HG02610 (cell line): ENCODE measurements at regions not wholly inside any gene's neighbourhood (a gene's known extent, or its start where the extent isn't known, plus 50 kb on each side); places are given as distances from the start of the nearest gene placed in this dataset.

Experiments
- ATAC-seq: cut with Tn5 transposase; IDR thresholded peaks from one replicate; pipeline ENCODE4 v1.9.1; 2021; ENCODE audit warnings: mild to moderate bottlenecking, moderate library complexity; ENCODE audit not compliant: unreplicated experiment

DNA sequence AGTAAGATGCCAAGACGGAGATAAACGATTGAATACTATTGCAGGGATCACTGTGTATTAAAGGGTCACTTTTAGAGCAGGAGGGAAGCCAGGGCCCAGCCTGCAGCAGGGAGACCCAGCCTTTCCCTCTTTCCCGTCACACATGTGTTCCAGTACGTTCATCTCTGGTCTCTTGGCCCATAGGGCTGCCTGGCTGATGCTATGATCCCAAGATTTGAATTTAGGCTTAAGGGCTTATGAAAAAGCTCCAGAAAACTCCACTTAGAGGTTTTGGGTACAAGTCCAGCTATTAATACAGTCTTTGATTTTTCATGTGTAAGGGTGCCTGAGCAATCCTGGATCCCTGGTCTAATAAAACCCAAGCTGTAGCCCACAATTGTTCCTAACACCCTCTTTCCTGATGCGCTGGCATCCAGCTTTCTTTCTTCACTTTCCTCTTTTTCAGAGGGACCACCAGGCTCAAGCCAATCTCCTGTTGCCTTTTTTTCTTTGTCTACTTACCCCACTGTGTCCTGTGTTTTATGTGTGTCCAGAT, 359.6 kb upstream of the USP24 start:
- no peak for ATAC-seq

DNA sequence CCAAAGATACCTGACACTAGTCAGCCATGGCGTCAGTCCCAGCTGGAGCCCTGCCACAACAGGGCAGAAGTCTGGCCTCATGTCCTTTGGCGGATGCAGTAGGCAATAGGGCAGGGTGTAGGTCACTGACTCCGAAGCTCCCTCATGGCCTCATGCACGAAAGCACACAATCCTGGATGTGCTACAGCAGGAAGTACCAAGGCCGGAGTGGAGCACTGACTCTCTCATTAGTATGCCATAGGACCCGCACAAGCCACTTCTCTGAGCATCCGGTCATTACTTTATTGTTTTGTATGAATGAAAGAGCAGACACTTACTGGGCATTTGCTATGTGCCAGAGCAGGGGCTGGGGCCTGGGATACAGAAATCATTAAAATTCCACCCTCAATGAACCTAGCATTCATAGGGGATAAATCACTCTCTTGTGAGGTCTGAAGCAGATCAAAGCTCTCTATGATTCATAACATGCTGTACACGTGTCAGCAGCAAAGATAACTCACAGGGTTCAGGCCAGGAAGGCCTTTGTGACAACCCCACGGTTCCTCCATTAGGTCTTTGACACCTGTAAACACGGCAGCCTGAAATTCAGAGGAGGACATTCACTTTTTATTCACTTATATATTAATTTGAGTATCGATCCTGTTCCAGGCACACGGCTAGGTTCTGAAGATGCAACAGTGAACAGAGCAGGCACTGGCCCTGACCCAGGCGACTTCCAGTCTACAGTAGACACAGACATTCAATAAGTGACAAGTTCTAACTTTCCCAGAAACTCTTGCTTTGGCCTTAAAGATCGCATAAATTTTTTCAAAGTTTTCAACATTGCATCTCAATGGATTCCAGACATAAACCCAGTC, 357.9 kb upstream of the USP24 start:
- no peak for ATAC-seq

DNA sequence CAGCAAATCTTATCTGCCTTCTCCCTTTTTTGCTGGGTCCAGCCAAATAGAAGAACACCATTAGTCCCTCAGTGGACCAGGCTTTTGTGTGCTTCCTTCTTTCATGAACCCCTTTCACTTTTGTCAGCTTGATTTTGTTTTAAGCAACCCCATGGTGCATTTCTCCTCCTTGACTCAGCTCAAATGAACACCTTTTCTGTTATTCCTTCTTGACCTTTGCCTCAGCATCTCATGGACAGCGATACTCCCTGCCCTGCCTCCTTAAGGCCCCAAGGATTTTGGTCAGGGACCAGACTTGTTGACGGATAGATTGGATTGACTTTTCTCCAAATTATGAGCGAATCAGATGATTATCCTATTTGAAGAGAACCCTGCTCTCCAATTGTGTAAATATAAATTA, 356.6 kb upstream of the USP24 start:
- ATAC-seq, result no peak

DNA sequence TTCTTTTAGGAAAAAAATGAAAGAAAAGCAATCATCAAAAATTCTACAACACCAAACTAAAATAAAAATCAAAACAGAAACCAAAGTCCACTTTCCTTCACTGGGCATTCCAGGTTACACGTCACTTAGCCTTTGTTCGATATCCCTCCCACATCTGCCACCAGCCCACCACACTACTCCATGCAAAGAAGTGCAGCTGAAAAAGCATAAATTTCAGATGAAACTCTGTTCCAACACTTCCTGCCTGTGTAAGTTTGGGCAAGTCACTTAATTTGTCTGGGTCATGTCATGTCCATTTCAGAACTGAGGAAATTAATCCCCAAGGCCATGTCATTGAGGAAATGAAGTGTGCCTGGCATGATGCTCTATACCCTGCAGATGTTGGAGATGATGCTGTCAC, 354.3 kb upstream of the USP24 start:
- ATAC-seq, result no peak

DNA sequence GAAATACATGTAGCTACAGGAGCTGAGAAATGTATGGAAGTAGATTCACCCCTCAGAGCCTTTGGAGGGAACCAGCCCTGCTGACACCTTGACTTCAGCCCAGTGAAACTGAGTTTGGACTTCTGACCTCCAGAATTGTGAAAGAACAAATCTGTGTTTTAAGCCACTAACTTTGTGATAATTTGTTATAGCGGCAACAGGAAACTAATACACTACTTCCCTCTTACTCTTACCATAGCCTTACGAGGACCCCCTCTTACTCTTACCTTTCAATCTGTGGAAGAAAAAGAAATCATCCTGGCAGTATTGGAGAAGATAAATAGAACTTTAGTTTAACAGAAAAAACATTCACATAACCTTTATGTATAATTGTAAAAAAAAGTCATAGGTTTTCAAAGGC, 353.6 kb upstream of the USP24 start:
- ATAC-seq, result no peak

DNA sequence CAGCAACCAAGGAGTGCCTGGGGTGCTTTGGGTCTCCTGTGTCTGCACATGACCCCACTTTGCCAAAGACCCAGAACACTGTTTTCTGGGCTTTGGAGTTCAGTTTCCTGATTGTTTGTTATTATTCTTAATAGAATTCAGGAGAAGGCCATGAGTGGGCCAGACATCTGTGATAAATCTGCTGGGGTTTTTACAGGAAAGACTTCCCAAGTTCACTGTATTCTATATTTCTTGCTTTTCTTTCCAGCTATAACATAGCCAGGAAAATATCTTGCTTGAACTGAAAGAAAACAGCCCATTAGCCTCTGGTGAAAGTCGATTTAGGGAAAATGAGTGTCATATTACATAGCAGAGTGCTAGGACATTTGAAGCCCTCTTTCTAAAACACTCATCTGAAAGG, 345.1 kb upstream of the USP24 start:
- ATAC-seq, result no peak

DNA sequence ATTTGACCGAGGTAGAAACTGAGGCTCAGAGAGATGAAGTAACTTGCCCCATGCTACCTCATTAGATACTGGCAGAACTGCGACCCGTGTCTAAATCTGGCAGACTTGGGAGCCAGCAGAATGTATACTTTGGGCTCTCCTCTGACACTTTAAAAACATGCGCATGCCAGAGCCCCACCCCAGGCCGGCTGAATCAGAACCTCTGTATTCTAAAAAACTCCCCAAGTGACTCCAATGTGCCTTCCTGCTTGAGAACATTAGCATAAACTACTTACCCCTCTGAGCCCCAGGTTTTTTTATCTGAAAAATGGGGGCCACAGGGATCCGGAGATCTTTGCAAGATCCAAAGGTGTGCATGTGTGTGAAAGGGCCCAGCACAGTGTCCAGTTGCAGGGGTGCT, 344.7 kb upstream of the USP24 start:
- no peak for ATAC-seq

DNA sequence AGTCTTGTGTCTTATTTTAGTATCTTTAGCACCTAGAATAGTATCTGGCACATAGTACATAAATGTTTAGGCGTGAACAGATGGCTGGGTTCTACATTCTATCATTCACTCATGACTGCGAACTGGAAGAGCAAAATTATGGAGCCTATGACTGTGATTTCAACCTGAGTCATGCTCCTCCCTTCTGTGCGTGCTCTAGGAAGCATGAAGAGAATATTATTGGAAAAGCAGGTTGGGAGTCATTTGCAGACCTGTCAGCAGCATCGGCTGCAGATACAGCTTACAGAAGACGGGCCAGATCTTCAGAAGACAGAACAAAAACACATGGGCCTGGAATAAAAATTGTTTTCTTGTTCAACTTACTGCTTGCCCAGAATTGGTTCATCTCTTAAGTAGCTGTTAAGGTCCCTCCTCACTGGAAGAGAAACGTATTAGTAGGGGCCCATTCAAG, 344.0 kb upstream of the USP24 start:
- ATAC-seq, result no peak

DNA sequence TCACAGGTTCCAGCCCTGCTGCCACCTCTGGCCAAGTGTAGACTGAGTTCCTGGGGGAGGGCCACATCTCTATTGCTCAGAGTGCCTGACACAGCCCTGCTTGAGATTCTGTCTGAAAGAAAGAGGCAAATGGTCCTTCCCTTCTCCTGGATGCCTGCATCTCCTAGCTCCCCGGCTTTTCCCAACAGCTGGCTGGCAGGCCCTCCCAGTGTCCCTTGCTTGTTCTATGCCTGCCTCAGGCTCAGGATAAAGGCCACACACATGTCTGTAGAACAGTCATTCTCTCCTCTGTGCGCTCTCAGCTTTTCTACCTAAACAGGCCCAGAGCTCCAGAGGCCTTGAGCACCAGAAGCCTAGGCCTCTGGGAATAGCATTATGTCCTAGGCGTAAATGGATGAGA, 343.4 kb upstream of the USP24 start:
- no peak for ATAC-seq

DNA sequence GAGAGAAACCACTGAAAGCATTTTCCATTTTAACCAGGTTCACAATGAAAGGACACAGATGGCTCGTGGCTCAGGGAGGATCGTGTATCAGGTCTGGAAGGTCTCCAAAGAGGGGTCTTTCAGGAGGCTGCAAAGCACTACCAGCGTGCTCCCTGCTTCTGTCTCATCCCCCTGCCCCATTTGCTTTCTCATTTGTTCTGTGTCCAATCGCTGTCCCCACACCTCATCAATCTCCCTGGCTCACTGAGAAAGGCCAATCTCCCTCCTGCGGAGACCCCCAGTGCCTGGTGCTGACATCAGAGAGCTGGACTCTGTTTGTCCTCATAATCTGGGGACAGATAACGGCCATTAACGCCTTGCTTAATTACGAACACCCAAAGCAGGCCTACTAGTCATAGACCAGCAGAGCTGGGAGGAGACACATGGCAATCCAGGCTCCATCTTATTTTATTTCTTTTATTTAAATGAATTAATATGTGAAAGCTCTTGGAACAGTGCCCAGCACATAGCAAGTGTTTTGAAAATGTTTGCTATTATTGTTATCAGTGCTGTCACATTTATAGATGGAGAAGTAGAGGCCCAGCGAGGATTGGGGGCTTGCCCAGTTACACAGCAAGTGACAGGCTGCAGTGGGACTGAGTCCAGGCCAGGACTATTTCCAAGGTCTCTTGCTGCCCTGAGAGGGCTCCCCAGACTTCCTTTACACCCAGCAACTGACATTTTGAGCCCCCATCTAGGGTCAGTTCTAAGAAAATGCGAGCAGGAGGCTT, 341.0 kb upstream of the USP24 start:
- ATAC-seq, result no peak

DNA sequence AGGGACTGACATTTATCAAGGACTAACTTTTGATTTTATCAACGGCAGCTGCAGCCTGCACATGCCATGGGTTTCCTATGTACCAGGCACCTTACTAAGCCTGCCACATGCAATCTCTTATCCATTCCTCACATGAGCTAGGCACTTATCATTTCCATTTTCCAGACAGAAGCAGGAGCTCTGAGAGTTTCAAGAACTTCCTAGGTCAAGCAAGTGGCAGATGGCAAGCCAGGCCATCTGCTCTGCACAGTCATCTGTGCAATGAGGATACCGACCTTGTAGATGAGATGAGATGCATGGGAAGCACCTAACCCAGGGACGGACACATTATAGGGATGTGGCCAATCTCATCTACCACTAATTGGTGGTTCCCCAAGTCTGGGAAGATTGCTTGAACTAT, 339.4 kb upstream of the USP24 start:
- no peak for ATAC-seq

DNA sequence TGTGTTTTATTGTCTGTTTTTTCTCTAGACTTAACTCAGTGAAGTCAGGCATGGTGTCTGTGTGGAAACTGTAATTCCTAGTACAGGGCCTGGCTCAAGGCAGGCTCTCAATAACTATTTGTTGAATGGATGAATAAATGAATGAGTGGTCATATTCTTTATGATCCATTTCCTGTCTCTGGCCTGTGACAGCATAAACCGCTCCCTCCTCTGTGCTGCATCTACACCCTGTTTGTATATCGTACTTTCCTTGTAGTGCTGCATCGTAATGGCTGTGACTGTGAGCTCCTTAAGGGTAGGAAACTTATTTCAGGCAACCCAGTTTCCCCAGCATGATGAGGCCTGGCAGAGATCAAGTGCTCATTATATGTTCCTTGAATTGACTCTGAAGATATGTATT, 337.5 kb upstream of the USP24 start:
- ATAC-seq, result no peak

DNA sequence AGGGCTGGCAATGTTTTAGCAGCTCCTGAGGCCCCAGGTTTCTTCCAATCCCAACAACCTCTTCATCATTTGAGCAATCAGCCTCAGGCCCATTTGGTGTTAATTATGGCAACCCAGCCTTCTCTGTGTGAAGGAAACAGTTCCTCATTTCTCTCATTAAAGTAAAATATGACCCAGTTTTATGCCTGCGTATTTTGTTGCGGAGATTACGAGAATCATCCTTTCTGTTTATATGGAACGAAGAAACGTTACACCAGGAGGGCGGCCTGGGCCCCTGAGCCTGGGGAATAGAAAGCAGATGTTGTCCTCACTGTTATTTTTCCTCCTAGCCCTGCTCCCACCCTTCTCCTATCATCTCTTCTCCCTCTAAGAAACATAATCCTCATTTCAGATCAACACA, 332.2 kb upstream of the USP24 start:
- no peak for ATAC-seq

DNA sequence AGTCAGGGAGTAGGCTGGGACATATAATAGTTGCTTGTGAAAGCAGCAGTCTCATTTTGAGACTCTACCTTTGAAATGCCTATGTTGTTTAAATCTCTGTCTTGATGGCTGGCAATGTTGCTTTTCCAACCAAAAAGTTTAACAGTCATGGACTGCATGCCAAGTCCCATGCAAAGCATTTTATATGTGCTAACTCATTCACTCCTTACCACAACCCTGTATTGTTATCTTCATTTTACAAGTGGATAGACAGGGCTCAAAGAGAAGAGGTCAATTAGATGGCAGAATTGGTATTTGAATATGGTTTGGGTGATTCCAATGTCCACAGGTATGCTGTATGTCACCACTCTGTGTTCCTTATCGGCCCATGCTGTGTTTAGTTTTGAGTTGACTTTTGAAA, 331.4 kb upstream of the USP24 start:
- ATAC-seq, result no peak

DNA sequence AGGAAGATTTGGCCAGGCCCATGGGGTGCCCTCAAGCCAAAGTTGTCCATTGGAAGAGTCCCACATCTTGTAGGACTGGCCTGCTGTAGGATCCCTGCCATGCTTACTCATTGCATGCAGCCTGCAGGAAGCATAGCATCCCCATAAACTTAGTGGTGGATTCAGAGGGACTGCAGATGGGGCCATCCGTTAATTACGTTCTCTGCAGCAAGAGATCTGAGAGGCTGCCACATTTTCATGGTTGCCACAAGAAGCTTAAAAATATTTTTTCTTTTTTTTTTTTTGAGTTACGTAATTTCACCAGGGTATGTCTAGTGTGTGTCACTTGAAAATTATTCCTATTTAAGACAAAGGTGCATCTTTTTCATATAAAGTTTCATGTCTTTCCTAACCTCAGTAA, 329.7 kb upstream of the USP24 start:
- ATAC-seq, result no peak

DNA sequence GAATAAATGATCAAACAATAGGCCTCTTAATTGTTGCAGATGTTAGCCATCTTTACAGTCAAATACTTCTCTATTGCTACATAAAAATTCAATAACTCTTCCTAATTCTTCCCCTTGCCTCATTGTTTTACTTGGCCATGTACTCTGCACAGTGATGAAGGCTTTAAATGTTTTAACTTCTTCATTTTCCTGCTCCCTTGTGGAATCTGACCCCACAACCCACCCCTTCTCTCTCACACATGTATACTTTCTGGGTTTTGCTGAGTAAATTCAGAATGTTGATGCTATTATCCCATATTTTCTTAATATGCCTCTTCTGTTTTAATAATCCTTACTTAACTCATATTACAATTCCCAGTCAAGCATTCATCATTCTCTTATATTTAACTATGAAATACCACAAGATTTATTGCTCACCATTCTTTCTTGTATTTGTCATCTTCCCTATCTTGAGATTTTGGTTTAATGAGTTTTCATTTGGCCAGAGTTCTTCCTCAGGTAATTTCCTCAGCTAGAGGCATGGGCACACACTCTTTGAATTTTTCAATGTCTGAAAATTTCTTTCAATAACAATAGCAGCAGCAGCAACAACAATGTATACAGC, 327.8 kb upstream of the USP24 start:
- no peak for ATAC-seq

DNA sequence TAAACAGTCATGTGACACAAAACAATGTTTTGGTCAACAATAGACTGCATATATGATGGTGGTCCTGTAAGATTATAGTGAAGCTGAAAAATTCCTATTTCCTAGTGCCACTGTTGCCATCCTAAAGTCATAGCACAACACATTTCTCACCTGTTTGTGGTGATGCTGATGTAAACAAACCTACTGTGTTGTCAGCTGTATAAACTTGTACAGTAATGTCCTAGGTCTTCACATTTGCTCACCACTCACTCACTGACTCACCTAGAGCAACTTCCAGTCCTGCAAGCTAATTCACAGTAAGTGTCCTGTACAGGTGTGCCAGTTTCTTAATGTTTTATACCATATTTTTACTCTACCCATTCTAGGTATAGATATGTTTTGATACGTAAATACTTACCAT, 326.1 kb upstream of the USP24 start:
- no peak for ATAC-seq

DNA sequence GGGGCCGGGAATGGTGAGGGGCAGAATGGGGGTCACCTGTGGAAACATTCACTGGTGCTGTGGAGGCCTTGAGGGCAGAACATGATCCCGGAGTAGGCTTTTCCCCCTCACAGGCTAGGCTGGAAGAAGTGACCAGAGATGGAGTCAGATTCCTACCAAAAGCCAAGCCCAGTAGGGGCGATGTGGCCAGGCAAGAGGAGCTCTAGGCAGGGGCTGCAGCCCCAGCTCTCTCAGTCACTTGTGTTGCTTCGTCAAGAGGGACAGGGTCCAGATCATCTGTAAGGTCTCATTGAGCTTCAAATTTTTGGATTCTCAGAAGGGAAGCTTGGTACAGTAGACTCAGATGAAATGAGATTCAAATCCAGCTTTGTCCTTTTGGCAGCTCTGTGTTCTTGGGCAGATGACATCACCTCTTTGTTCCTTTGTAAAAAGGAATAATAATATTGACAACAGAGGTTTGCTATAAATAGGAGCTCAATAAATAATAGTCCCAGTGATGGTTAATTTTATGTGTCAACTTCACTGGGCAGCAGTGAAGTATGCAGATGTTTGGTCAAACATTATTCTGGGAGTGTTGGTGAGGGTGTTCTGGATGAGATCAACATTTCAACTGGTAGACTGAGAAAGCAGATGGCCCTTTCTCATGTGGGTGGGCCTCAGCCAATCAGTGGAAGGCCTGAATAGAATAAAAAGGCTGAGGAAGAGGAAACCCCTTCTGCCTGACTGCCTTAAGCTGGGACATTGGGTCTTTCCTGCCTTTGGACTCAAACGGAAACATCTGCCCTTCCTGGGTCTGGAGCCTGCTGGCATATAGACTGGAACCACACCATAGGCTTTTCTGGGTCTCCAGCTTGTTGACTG, 324.7 kb upstream of the USP24 start:
- no peak for ATAC-seq

DNA sequence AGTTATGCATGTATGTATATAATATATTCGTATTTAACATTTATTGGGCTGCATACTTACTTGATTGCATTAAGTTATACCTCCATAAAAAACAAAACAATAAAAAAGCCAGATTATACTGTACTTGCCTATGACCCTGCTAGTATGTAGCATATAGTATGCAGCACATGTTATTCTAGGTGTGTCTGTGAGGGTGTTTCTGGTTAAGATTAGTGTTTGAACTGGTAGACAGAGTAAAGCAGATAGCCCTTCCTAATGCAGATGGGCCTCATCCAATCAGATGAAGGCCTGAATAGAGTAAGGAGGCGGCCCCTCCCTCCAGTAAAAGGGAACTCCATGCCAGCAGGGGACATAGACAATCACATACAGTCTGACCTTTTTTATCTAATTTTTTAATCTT, 323.3 kb upstream of the USP24 start:
- ATAC-seq, result no peak

DNA sequence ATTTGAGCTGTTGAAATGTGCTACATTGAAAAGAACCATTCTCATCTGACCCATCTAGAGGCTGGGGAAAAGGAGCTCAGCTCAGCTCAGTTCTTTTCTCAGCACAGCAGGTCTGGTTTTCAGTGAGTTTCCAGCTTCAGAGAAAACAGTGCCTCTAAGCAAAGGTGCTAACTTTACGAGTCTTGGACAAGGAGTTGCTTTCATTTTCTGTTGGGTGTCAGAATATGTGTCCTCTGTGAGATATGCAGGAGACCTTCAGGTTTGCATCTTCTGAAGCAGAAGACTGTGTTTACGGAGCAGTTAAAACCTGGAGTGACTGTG, 321.3 kb upstream of the USP24 start:
- no peak for ATAC-seq
